SH-SY5Y (cell line): ENCODE measurements at regions not wholly inside any gene's neighbourhood (a gene's known extent, or its start where the extent isn't known, plus 50 kb on each side); places are given as distances from the start of the nearest gene placed in this dataset.

Source experiments
- GATA2 ChIP-seq: IDR thresholded peaks from 2 replicates; pipeline ENCODE4 v1.6.1; 2011; ENCODE audit warnings: mild to moderate bottlenecking, low read depth, low read length
- GATA3 ChIP-seq: IDR thresholded peaks from 2 replicates; pipeline ENCODE4 v1.6.1; 2011; ENCODE audit warnings: low read depth, mild to moderate bottlenecking, low read length, moderate library complexity

GRCh38 chr2:22582107-22582506, 802.9 kb upstream of the KLHL29 start:
- no peak for TF ChIP-seq GATA2

- TF ChIP-seq GATA3 (no peak), GATA2 (no peak)
Measured at GRCh38 chr2:22596306-22596705, 788.7 kb upstream of the KLHL29 start.

- TF ChIP-seq GATA2 (no peak), GATA3 (no peak)
Measured at GRCh38 chr2:22600156-22600555, 784.8 kb upstream of the KLHL29 start.

GRCh38 chr2:22600999-22601398, 784.0 kb upstream of the KLHL29 start:
- TF ChIP-seq GATA3 (no peak), GATA2 (no peak)

GRCh38 chr2:22604136-22604535, 780.8 kb upstream of the KLHL29 start:
- TF ChIP-seq GATA3 = no peak
- no peak for TF ChIP-seq GATA2

- no peak for TF ChIP-seq GATA3
- no peak for TF ChIP-seq GATA2
Measured at GRCh38 chr2:22616031-22616430, 768.9 kb upstream of the KLHL29 start.

- no peak for TF ChIP-seq GATA2
- no peak for TF ChIP-seq GATA3
Measured at GRCh38 chr2:22623620-22624019, 761.4 kb upstream of the KLHL29 start.

GRCh38 chr2:22626621-22627020, 758.4 kb upstream of the KLHL29 start:
- TF ChIP-seq GATA3 = no peak
- no peak for TF ChIP-seq GATA2

GRCh38 chr2:22628221-22628620, 756.8 kb upstream of the KLHL29 start:
- TF ChIP-seq GATA2 = no peak
- TF ChIP-seq GATA3 = no peak

- no peak for TF ChIP-seq GATA2
- no peak for TF ChIP-seq GATA3
Measured at GRCh38 chr2:22628906-22629305, 756.1 kb upstream of the KLHL29 start.

GRCh38 chr2:22634167-22634566, 750.8 kb upstream of the KLHL29 start:
- TF ChIP-seq GATA2 = no peak
- TF ChIP-seq GATA3 = no peak

GRCh38 chr2:22656426-22656825, 728.6 kb upstream of the KLHL29 start:
- TF ChIP-seq GATA3 = no peak
- no peak for TF ChIP-seq GATA2

- TF ChIP-seq GATA3 = no peak
- TF ChIP-seq GATA2 = no peak
Measured at GRCh38 chr2:22673529-22673928, 711.5 kb upstream of the KLHL29 start.

GRCh38 chr2:22683914-22684313, 701.1 kb upstream of the KLHL29 start:
- TF ChIP-seq GATA2 = no peak
- no peak for TF ChIP-seq GATA3

GRCh38 chr2:22690096-22690495, 694.9 kb upstream of the KLHL29 start:
- no peak for TF ChIP-seq GATA2
- TF ChIP-seq GATA3 = no peak

GRCh38 chr2:22691666-22692065, 693.3 kb upstream of the KLHL29 start:
- TF ChIP-seq GATA2 = no peak
- TF ChIP-seq GATA3 = no peak

GRCh38 chr2:22692746-22693145, 692.2 kb upstream of the KLHL29 start:
- TF ChIP-seq GATA3 = no peak

- TF ChIP-seq GATA2 (no peak), GATA3 (no peak)
Measured at GRCh38 chr2:22694300-22694699, 690.7 kb upstream of the KLHL29 start.
